ENCODE measurements at regions not wholly inside any gene's neighbourhood (a gene's known extent, or its start where the extent isn't known, plus 50 kb on each side); places are given as distances from the start of the nearest gene placed in this dataset.
"Not testable (repeated sequence)": the region's sequence is repeated elsewhere in the genome, so short reads cannot be mapped to it uniquely, and the experiment has no call there.

- DNase-seq, result no peak
Observed at GRCh38 chr2:226185616-226186211, 613.9 kb downstream of the IRS1 start.

GRCh38 chr2:226184940-226185615 lies 614.5 kb downstream of the IRS1 start:
- no peak for DNase-seq

- DNase-seq, result no peak
Observed at GRCh38 chr2:226184540-226184939, 615.1 kb downstream of the IRS1 start.

GRCh38 chr2:226183550-226183949 lies 616.1 kb downstream of the IRS1 start:
- no peak for DNase-seq

- no peak for DNase-seq
Observed at GRCh38 chr2:226183033-226183432, 616.6 kb downstream of the IRS1 start.

- no peak for DNase-seq
Observed at GRCh38 chr2:226181909-226182308, 617.7 kb downstream of the IRS1 start.

- DNase-seq, result no peak
Observed at GRCh38 chr2:226180281-226180884, 619.2 kb downstream of the IRS1 start.

- DNase-seq, result no peak
Observed at GRCh38 chr2:226179010-226179409, 620.6 kb downstream of the IRS1 start.

- no peak for DNase-seq
Observed at GRCh38 chr2:226176283-226176984, 623.2 kb downstream of the IRS1 start.

- DNase-seq, result no peak
Observed at GRCh38 chr2:226174390-226174789, 625.2 kb downstream of the IRS1 start.

- no peak for DNase-seq
Observed at GRCh38 chr2:226172939-226173338, 626.7 kb downstream of the IRS1 start.

- DNase-seq, result no peak
Observed at GRCh38 chr2:226172309-226172708, 627.3 kb downstream of the IRS1 start.

GRCh38 chr2:226169751-226170581 lies 629.7 kb downstream of the IRS1 start:
- DNase-seq, result no peak

GRCh38 chr2:226168496-226169160 lies 631.0 kb downstream of the IRS1 start:
- no peak for DNase-seq

GRCh38 chr2:226164512-226164911 lies 635.1 kb downstream of the IRS1 start:
- no peak for DNase-seq

- DNase-seq, result not testable (repeated sequence)
Observed at GRCh38 chr2:226160617-226161016, 639.0 kb downstream of the IRS1 start.

- DNase-seq, result no peak
Observed at GRCh38 chr2:226159875-226160479, 639.6 kb downstream of the IRS1 start.

GRCh38 chr2:226158940-226159339 lies 640.7 kb downstream of the IRS1 start:
- no peak for DNase-seq

GRCh38 chr2:226158229-226158628 lies 641.4 kb downstream of the IRS1 start:
- DNase-seq, result no peak

GRCh38 chr2:226155093-226155875 lies 644.3 kb downstream of the IRS1 start:
- DNase-seq, result no peak

GRCh38 chr2:226154610-226155009 lies 645.0 kb downstream of the IRS1 start:
- DNase-seq, result no peak

Measured in hippocampal formation (tissue), 2 donors.